GM18505 (cell line): ENCODE measurements at regions not wholly inside any gene's neighbourhood (a gene's known extent, or its start where the extent isn't known, plus 50 kb on each side); places are given as distances from the start of the nearest gene placed in this dataset.
"Not testable (repeated sequence)": the region's sequence is repeated elsewhere in the genome, so short reads cannot be mapped to it uniquely, and the experiment has no call there.

Source experiments
- ATAC-seq: cut with Tn5 transposase; IDR thresholded peaks from one replicate; pipeline ENCODE4 v1.9.1; 2021; ENCODE audit not compliant: unreplicated experiment
- POLR2A ChIP-seq: IDR thresholded peaks from 4 replicates; pipeline ENCODE4 v1.6.1; 2011; ENCODE audit warnings: borderline replicate concordance; ENCODE audit not compliant: insufficient read depth, insufficient read length; ENCODE audit errors: extremely low read depth

DNA sequence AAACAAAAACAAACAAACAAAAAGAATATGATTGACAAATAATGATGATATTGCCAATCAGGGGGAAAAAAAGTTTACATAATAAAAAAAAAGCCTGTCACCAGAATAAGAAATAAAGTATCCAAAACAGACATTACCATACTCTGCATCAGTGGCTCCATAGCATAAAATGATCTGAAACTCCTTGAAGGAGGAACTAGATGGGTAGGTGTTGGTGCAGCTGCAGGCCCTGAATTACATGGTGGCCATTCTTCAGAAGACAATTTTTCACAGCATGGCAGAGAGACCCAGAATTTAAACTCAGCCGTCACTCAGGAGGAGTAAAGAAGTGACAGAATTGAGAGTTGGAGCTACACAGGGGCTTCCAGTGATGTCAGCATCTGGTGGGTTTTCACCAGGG is 60.2 kb downstream of the GLUL start:
- no peak for TF ChIP-seq POLR2A
- no peak for ATAC-seq

DNA sequence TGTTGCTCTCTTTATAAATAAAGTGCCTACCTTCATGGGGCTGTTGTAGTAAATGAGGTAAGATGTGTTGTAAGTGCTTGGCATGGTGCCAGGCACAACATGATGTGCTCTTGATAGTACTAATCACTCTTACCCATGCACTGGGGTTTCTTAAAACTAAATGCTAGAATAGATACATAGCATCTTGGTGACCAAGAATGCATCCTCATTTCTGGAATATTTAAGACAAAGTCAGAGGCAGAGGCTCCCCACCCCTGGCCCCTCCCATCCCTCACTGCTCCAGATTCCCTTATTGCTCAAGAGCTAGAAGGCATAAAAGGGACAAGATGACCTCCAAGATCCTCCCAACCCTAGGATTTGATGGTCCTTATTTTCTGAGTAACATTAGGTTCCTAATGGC is 61.3 kb downstream of the GLUL start:
- TF ChIP-seq POLR2A: no peak
- no peak for ATAC-seq

DNA sequence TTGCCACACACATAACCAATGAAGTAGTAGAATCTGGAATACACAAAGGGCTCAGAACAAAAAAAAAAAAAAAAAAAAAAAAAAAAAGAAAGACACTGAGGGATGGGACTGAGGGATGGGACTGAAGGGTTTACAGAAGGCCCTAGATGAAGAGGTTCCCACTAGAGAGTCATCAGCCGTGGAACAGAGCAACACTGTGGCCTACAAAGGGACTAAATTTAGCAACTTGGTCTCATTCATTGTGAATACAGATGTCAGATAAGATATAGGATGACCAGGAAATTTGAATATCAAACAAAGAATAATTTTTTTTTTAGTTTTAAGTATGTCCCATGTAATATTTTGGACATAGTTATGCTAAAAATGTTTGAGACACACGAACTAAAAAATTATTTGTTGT is 62.1 kb downstream of the GLUL start:
- no peak for ATAC-seq
- TF ChIP-seq POLR2A: no peak

DNA sequence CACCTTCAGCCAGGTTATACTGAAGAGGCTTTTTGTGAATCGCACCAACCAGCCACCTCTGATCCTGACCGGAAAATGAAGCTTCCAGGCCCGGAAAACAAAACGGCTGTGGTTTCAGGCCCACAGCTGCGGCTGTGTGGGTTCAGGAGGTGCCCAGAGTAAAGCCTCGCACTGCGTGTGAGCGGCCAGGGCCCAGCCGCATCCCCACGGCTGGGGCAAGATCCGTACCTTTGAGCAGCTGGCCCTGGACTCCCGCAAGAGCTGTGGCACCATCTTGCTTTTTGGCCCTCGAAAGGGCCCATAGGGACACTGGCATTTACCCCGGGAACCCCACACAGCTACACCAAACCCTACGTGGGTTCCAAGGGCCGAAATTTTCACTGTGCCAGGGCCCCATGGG is 63.0 kb downstream of the GLUL start:
- no peak for TF ChIP-seq POLR2A

DNA sequence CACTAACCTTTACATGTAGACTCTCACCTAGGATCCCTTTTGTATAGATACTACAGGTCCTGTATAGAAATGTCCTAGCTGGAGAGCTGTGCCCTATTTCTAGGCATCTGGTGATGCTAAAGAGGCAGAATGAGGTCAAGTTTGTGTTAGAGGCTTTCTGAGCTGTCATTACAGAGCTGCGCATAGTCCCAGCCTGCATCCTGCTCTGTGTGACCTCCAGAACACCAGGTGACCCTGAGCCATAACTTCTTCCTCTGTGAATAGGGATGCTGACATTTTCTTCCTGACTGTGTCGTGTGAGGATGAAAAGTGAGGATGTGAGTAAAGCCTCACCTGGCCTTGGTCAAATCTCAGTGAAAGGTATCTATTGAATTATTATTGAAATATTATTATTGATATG is 66.3 kb downstream of the GLUL start:
- no peak for TF ChIP-seq POLR2A
- ATAC-seq: no peak

More for the DNA sequence above, 63.0 kb downstream of the GLUL start:
- ATAC-seq: no peak

DNA sequence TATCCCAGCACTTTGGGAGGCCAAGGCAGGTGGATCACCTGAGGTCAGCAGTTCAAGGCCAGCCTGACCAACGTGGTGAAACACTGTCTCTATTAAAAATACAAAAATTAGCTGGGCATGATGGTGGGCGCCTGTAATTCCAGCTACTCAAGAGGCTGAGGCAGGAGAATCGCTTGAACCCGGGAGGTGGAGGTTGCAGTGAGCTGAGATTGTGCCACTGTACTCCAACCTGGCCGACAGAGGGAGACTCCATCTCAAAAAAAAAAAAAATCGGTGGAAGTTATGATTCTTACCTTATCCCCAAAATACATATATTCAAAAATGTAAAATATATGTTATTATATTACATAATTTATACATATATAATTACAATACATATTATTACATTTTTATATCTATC is 70.1 kb downstream of the GLUL start:
- ATAC-seq: not testable (repeated sequence)

DNA sequence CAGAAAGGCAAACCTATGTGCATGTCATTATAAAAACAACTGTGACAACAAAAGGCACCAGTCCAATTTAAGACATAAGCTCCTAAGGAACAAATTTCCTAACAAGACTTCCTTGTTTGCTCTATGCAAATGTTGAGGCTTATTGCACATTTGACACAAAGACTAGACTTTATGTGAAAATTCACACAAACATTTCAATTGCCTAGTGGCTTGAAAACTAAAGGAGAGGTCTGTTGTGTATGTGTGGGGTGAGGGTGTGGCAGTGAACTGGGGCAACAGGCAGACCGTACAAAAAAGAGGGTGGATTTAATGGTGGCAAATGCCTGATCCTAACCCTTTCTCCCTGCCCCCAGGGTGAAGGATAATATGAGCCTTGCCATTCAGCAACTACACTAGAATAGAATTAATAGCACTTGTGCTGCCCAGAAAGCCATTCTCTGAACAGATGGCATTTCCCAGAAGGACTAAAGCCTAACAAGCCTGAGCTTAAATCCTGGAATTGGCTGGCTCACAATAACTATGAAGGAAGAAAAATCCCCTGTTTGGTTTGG is 73.9 kb downstream of the GLUL start:
- TF ChIP-seq POLR2A: no peak
- ATAC-seq: no peak

DNA sequence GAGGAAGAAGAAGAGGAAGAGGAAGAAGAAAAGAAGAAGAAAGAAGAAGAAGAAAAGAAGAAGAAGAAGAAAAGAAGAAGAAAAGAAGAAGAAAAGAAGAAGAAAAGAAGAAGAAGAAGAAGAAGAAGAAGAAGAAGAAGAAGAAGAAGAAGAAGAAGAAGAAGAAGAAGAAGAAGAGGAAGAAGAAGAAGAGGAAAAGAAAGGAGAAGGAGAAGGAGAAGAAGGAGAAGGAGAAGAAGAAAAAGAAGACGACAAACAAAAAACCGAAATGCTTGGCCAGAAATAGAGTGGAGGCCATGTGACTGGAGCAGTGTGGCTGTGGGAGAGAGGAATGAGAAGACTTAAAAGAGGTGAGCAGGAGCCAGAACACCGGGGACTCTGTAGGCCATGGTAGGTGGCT is 75.1 kb downstream of the GLUL start:
- not testable (repeated sequence) for ATAC-seq

DNA sequence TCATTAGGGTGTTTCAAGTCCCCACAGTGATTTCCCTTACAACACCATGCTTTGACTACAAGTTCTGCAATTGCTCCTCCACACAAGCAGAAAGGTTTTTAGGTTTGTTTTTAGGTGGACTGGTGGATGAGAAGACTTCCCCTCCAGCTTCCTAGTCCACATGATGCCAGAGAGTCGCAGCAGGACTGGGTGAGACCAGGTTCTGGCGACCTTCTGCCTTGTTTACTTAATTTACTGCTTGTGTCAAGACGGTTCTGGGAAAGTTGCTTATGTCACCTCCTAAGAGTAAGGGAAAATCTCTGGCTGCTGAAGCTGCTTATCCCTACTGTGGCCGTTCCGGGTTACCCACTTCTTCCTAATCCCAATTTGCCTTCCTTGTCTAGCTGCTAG is 76.4 kb downstream of the GLUL start:
- ATAC-seq: no peak
- no peak for TF ChIP-seq POLR2A

DNA sequence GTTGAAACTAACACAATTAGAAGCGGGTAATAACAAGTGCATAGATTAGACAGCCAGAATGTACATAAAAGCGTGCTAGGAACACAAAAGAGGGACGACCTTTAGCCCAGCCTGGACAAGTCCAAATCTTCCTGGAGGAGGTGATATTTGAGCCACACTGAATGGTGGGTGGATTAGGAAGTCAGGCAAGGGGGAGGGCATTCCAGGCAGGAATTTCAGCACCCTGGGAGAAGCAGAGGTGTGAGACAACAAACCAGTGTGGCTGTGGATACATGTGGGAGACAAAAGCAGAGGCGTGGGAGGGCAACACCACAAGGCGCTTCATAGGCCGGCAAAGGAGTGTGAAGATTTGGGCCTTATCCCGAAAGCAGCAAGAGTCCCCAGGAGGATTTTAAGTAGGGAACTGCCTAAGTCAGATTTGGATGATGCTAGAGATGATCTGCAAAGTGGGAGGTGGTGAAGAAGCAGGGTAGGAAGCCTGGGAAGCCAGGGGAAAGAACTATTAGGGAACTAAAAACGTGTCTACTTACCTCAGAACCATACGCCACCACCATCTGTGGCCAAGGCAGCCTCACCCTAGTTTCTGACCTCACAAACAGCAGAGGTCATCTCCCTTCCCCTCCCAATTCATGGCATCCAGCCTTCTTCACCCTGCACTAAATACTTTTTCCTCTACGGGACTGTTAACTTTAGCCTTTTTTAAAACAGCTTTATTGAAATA is 81.8 kb downstream of the GLUL start:
- no peak for ATAC-seq

DNA sequence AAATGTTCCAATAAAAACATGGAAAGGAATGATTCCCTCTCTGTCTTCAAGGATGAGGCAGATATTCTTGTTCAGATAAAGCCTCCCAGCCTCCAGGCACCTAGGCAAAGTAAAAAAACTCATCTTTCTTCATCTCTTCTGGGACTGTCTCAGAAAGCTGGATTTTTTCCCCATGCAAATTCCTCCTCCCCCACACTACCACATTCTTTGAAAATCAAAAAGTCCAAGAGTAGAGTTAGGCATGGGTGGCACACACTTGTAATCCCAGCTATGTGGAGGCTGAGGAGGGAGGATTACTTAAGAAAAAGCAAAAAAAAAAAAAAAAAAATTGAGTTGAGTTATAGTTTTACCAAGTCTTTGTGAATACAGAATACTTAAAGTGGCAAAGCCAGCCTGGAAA is 82.8 kb downstream of the GLUL start:
- no peak for ATAC-seq
- TF ChIP-seq POLR2A: no peak

More for the DNA sequence above, 81.8 kb downstream of the GLUL start:
- TF ChIP-seq POLR2A: no peak

DNA sequence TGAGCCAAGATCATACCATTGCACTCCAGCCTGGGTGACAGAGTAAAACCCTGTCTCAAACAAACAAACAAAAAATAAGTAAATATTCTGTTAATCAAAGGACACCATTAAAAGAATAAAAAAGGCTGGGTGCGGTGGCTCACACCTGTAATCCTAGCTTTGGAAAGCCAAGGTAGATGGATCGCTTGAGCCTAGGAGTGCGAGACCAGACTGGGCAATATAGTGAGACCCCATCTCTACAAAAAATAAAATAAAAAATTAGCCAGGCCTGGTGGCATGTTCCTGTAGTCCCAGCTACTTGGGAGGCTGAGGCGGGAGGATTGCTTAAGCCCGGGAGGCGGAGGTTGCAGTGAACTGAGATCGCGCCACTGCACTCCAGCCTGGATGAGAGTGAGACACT is 84.1 kb downstream of the GLUL start:
- ATAC-seq: not testable (repeated sequence)

DNA sequence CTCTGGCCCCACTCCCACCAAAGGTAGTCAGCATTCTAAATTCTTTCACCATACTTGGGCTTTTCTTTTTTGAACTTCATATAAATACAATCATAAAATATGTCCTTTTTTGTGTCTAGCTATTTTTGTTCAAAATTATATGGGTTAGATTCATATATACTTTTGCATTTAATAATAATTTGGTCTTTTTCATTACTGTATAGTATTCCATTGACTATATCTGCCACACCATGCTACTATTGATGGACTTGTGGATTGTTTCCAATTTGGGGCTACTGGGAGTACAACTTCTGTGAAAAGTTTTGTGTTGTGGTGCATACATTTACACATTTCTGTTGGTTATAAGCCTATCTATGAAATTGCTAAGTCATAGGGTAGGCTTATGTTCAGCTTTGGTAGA is 85.7 kb downstream of the GLUL start:
- no peak for ATAC-seq
- TF ChIP-seq POLR2A: no peak

DNA sequence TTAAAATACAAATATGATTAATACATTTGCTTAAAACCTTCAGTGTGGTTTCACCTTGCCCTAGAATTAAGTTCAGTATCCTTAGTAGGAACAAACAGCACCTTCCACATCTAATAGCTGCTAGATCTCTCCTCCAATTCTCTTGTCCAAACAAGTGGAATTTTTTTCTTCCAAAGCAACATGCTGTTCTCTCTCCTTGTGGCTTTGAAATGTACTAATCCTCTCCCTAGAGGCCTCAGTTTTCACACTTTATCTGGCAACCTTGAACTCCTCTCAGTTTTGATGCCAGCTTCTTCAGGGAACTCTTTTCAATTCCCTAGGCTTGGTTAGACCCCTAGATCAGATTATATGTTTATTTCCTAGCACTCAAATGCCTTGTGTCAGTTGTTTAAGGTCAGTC is 87.0 kb downstream of the GLUL start:
- TF ChIP-seq POLR2A: no peak
- no peak for ATAC-seq

DNA sequence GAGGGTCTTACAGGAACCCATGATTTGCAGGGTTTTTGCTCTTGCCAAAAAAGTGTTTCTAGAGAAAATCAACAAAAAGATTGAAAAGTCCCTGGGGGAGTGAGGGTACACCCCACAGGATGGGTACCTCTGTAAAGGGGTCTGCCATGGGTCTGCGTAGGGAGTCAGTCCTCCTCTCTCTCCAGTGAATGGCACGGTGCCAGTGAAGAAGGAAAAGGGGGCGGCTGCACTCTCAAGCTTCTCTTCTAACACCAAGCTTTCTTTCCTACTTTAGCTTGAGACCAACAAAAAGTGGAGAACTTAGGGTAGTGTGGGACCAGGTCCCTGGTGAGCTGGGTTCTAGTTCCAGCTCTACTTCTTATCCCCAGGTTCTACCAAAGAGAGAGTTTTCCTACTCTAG is 87.4 kb downstream of the GLUL start:
- no peak for TF ChIP-seq POLR2A
- no peak for ATAC-seq

DNA sequence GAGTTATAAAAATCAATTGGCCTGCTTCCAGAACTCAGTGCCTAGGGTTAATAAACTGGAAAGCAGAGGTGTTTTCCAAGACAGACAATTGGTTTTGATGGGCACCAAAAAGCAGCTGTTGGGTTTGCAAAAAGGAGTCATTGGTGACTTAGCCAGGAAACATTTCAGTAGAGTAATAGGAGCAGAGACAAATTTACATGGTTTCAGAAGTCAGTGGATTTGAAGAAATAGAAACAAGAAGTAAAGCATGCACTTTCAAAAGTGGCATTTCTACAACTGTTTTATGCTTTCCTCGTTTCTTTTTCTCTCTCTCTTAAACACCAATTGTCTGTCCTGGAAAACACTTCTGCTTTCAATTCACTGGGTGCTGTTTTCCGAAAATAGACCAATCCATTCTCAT is 87.8 kb downstream of the GLUL start:
- peak; percentile 61 for ATAC-seq
- TF ChIP-seq POLR2A: no peak
